Endothelial cell of umbilical vein (primary cell): ENCODE measurements at regions not wholly inside any gene's neighbourhood (a gene's known extent, or its start where the extent isn't known, plus 50 kb on each side); places are given as distances from the start of the nearest gene placed in this dataset.

ENCODE experiments used
- BruUV-seq: library from RNA; stranded (reverse); fragments of 400-500 nt; replicated peaks from 2 replicates; lab custom pipeline; 2021; lab: Mats Ljungman, UMichigan
- CTCF ChIA-PET: fragments of 300-600, 350-600 bp; sonication (Branson Sonifier 250); formaldehyde crosslinking; loops from one replicate; lab custom pipeline; 2021; ENCODE audit warnings: antibody characterized with exemption, inconsistent platforms; lab: Charles Lee
- POLR2A ChIA-PET: fragments of 300-600, 350-600 bp; sonication (Branson Sonifier 250); formaldehyde crosslinking; loops from one replicate; lab custom pipeline; 2021; ENCODE audit warnings: antibody characterized with exemption, inconsistent platforms; lab: Charles Lee
- DNase-seq: peaks from one replicate; pipeline ENCODE4 v3.0.0-alpha.2; 2011; ENCODE audit warnings: low read depth, low spot score
- FAIRE-seq: peaks from 2 replicates; lab custom pipeline; 2011; peaks lifted over from hg19 to GRCh38; lab: Jason Lieb, UNC
- H2AFZ ChIP-seq: 2 replicates; pipeline ENCODE4 v1.6.0; 2012; ENCODE audit warnings: low read depth, low read length, control low read depth, inconsistent platforms
- H3K27ac ChIP-seq: 2 replicates; pipeline ENCODE4 v1.5.1; 2011; ENCODE audit warnings: low read depth, mild to moderate bottlenecking, control low read depth, low read length, moderate library complexity; ENCODE audit not compliant: insufficient read depth
- H3K27me3 ChIP-seq, 2 experiments: 2 replicates each; pipeline versions ENCODE4 v1.6.0 to v1.6.1; 2011; ENCODE audit warnings: low read length in 2 of 2, mixed read lengths in 1 of 2; ENCODE audit not compliant: control insufficient read depth in 2 of 2, insufficient read depth in 2 of 2
- H3K36me3 ChIP-seq, 2 experiments: 2 replicates in 1 of 2; 3 replicates in 1 of 2; pipeline ENCODE4 v1.5.1; 2011; ENCODE audit warnings: low read length in 2 of 2, mild to moderate bottlenecking in 1 of 2, moderate library complexity in 1 of 2; ENCODE audit not compliant: control insufficient read depth in 2 of 2, insufficient read depth in 2 of 2; ENCODE audit errors: extremely low read depth in 1 of 2
- H3K4me1 ChIP-seq: 3 replicates; pipeline ENCODE4 v1.5.1; 2011; ENCODE audit warnings: mild to moderate bottlenecking, low read length; ENCODE audit not compliant: control insufficient read depth, insufficient read depth; ENCODE audit errors: extremely low read depth
- H3K4me2 ChIP-seq: 2 replicates; pipeline ENCODE4 v1.6.1; 2011; ENCODE audit warnings: low read length, control low read depth, mixed read lengths; ENCODE audit not compliant: insufficient read depth
- H3K4me3 ChIP-seq, 3 experiments: fragments of 200-600 bp in 1 of 3; sonication (generic), shearing (Covaris generic) in 1 of 3; replicated peaks in 1 of 3; 2 replicates each; pipeline ENCODE4 v1.5.1; 2011 to 2016; ENCODE audit warnings: control low read depth in 3 of 3, low read length in 3 of 3, mild to moderate bottlenecking in 2 of 3, inconsistent platforms in 1 of 3, low read depth in 1 of 3, moderate library complexity in 1 of 3; ENCODE audit not compliant: insufficient read depth in 1 of 3
- H3K79me2 ChIP-seq: 2 replicates; pipeline ENCODE4 v1.6.0; 2012; ENCODE audit warnings: low read length, inconsistent platforms; ENCODE audit not compliant: control insufficient read depth, insufficient read depth
- H3K9ac ChIP-seq: replicated peaks from 2 replicates; pipeline ENCODE3; 2011; ENCODE audit warnings: low read length, control low read depth; ENCODE audit not compliant: insufficient read depth; ENCODE audit errors: extremely low read depth
- H3K9me1 ChIP-seq: replicated peaks from 3 replicates; pipeline ENCODE4 v1.6.0; 2011; ENCODE audit warnings: mild to moderate bottlenecking, low read length; ENCODE audit not compliant: control insufficient read depth, insufficient read depth; ENCODE audit errors: extremely low read depth
- H3K9me3 ChIP-seq: replicated peaks from 2 replicates; pipeline ENCODE4 v1.5.1; 2012; ENCODE audit warnings: low read length, inconsistent platforms; ENCODE audit not compliant: control insufficient read depth, insufficient read depth
- H4K20me1 ChIP-seq: replicated peaks from 2 replicates; pipeline ENCODE3; 2011; ENCODE audit warnings: mild to moderate bottlenecking, low read length; ENCODE audit not compliant: control insufficient read depth, insufficient read depth; ENCODE audit errors: extremely low read depth
- CTCF ChIP-seq, 2 donors: IDR thresholded peaks; 1 replicate in 1 of 2; 2 replicates in 1 of 2; pipeline ENCODE4 v1.5.1; 2011; ENCODE audit warnings: low read length in 2 of 2, mild to moderate bottlenecking in 2 of 2, moderate library complexity in 2 of 2, control low read depth in 1 of 2, inconsistent platforms in 1 of 2, low read depth in 1 of 2; ENCODE audit not compliant: insufficient read depth in 1 of 2; ENCODE audit errors: extremely low read depth in 1 of 2
- EZH2 ChIP-seq: IDR thresholded peaks from 2 replicates; pipeline ENCODE4 v1.6.1; 2012; ENCODE audit warnings: borderline replicate concordance, low read depth, mild to moderate bottlenecking, moderate library complexity, low read length, inconsistent platforms; ENCODE audit not compliant: severe bottlenecking
- FOS ChIP-seq: IDR thresholded peaks from 2 replicates; pipeline ENCODE4 v1.6.1; 2011; ENCODE audit warnings: mild to moderate bottlenecking, low read length, moderate library complexity, borderline replicate concordance; ENCODE audit not compliant: insufficient read depth
- GATA2 ChIP-seq: IDR thresholded peaks from 2 replicates; pipeline ENCODE4 v1.7.0; 2011; ENCODE audit warnings: low read depth, mild to moderate bottlenecking, moderate library complexity, mixed read lengths, low read length; ENCODE audit not compliant: insufficient read length, insufficient read depth
- JUN ChIP-seq: IDR thresholded peaks from 2 replicates; pipeline ENCODE4 v1.6.1; 2011; ENCODE audit warnings: borderline replicate concordance, low read depth; ENCODE audit not compliant: insufficient read length, insufficient read depth
- MYC ChIP-seq: IDR thresholded peaks from one replicate; pipeline ENCODE4 v1.6.1; 2011; ENCODE audit warnings: mild to moderate bottlenecking, low read depth, low read length
- POLR2A ChIP-seq: IDR thresholded peaks from 2 replicates; pipeline ENCODE4 v1.6.1; 2012; ENCODE audit warnings: low read depth, mild to moderate bottlenecking, control low read depth, low read length
- POLR2AphosphoS5 ChIP-seq: IDR thresholded peaks from 2 replicates; pipeline ENCODE4 v1.6.1; 2012; ENCODE audit warnings: low read depth, mild to moderate bottlenecking, control low read depth, low read length, moderate library complexity; ENCODE audit not compliant: insufficient read depth
- dilution Hi-C: fragments of 300-500 bp; cut with MboI; formaldehyde crosslinking; loops from one replicate; pipeline ENCODE4 v1.15.0; 2019; ENCODE audit warnings: low sequenced_read_pairs; ENCODE audit not compliant: extremely low pct_ligation_motif_present
- intact Hi-C: fragments of 100-400 bp; cut with micrococcal nuclease; formaldehyde crosslinking; loops from one replicate; pipeline ENCODE4 v1.10.0; 2022
- TF ChIP-seq, protein P1 (sequence below): IDR thresholded peaks from 2 replicates; pipeline ENCODE4 v1.6.1; 2011; ENCODE audit not compliant: insufficient read depth, insufficient read length

DNA sequence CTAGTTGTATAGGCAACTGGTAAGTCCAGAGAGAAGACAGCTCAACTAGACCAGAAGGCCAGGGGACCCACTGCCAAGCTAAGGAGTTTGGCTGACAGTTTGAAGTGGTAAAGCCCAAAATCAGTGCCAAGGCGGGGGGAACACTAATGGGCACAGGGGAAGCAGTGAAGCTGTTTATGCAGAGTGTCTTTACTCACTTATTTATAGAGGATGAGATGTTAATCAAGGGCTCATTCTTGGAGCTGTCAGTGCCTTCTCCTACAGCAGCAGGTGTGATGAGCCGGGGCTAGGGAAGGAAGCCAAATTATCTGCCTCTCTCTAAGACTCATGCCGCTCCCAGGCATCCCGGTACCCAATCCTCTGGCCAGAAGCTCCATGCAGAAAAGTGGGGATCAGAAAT lies 75.2 kb upstream of the GALNT10 start:
- H3K27me3 ChIP-seq = peaks cover 0 to 4% of the 10 kb centered on the region in 2 experiments
- H3K27ac ChIP-seq = no peak overlapping the region
- TF ChIP-seq EZH2 = no peak
- TF ChIP-seq, protein P1, sequence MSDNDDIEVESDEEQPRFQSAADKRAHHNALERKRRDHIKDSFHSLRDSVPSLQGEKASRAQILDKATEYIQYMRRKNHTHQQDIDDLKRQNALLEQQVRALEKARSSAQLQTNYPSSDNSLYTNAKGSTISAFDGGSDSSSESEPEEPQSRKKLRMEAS = no peak
- no peak for TF ChIP-seq GATA2
- TF ChIP-seq JUN = no peak
- TF ChIP-seq CTCF (IDR thresholded peaks at IDR 0.05; ENCODE audit: extremely low read depth in 1 of 2, insufficient read depth in 1 of 2, low read depth in 1 of 2, low read length in 2 of 2) = no peak
- no peak for TF ChIP-seq MYC
- no peak for TF ChIP-seq POLR2A
- no peak for TF ChIP-seq FOS
- no peak for TF ChIP-seq POLR2AphosphoS5
- no peaks in the 10 kb centered on the region for H4K20me1 ChIP-seq
- H3K9me3 ChIP-seq = no peaks in the 10 kb centered on the region
- no peak for FAIRE-seq
- H3K4me1 ChIP-seq = no peaks in the 10 kb centered on the region
- intact Hi-C loops (no loop called here), dilution Hi-C loops (no loop called here)
- CTCF ChIA-PET = interaction anchor here (1.0 kb wide), 1 partner anchor 43 kb away, joined by 3 read pairs; no protein-coding TSS in a partner anchor
- H3K4me3 ChIP-seq = no peak overlapping the region
- no peak overlapping the region for H3K9ac ChIP-seq
- no TSS peak for BruUV-seq
- no peaks in the 10 kb centered on the region for H3K36me3 ChIP-seq
- H3K79me2 ChIP-seq = no peaks in the 10 kb centered on the region
- POLR2A ChIA-PET = no interaction called here
- no peak for DNase-seq
- H3K9me1 ChIP-seq = no peaks in the 10 kb centered on the region
- no peak overlapping the region for H2AFZ ChIP-seq
- H3K4me2 ChIP-seq = no peak overlapping the region
